RWPE1 (cell line): ENCODE measurements at regions not wholly inside any gene's neighbourhood (a gene's known extent, or its start where the extent isn't known, plus 50 kb on each side); places are given as distances from the start of the nearest gene placed in this dataset.

Source experiments
- CTCF ChIA-PET: fragments of 350-600 bp; sonication (Branson Sonifier 250); formaldehyde crosslinking; extraction: SDS; loops from one replicate; lab custom pipeline; 2021; lab: Yijun Ruan, JAX
- POLR2A ChIA-PET: fragments of 400-600 bp; formaldehyde crosslinking; extraction: SDS; loops from one replicate; lab custom pipeline; 2020; ENCODE audit warnings: antibody characterized with exemption; ENCODE audit not compliant: low non-redundant PET; lab: Yijun Ruan, JAX
- DNase-seq: peaks from one replicate; pipeline ENCODE4 v3.0.0; 2012; ENCODE audit warnings: low spot score
- H3K27ac ChIP-seq: fragments of 450-650 bp; 2 replicates; pipeline ENCODE4 v1.5.1; 2017
- CTCF ChIP-seq: fragments of 450-650 bp; conservative IDR thresholded peaks from 2 replicates; pipeline ENCODE4 v1.5.1; 2017; ENCODE audit warnings: low read depth, mild to moderate bottlenecking

GRCh38 chr5:4907571-4907970, 232.6 kb upstream of the ADAMTS16 start:
- no peak overlapping the region for H3K27ac ChIP-seq
- POLR2A ChIA-PET = no interaction called here
- CTCF ChIA-PET = no interaction called here
- DNase-seq = no peak
- no peak for TF ChIP-seq CTCF

GRCh38 chr5:4909086-4909485, 231.0 kb upstream of the ADAMTS16 start:
- CTCF ChIA-PET = no interaction called here
- POLR2A ChIA-PET = no interaction called here
- no peak overlapping the region for H3K27ac ChIP-seq
- no peak for DNase-seq
- no peak for TF ChIP-seq CTCF

- no peak for TF ChIP-seq CTCF
- POLR2A ChIA-PET = no interaction called here
- CTCF ChIA-PET = no interaction called here
These were observed 228.3 kb upstream of the ADAMTS16 start for GRCh38 chr5:4911646-4912403.

GRCh38 chr5:4921929-4922328, 218.2 kb upstream of the ADAMTS16 start:
- DNase-seq = no peak
- CTCF ChIA-PET = no interaction called here
- POLR2A ChIA-PET = no interaction called here
- no peak overlapping the region for H3K27ac ChIP-seq
- no peak for TF ChIP-seq CTCF

More at GRCh38 chr5:4911646-4912403, 228.3 kb upstream of the ADAMTS16 start:
- DNase-seq = no peak
- H3K27ac ChIP-seq = no peak overlapping the region

- no peak for DNase-seq
- no peak overlapping the region for H3K27ac ChIP-seq
- CTCF ChIA-PET = no interaction called here
- TF ChIP-seq CTCF = no peak
- POLR2A ChIA-PET = no interaction called here
These were observed 215.6 kb upstream of the ADAMTS16 start for GRCh38 chr5:4924577-4924976.

- no peak for DNase-seq
- no peak for TF ChIP-seq CTCF
- ChIA-PET POLR2A (no interaction called here), CTCF (no interaction called here)
- H3K27ac ChIP-seq = no peak overlapping the region
These were observed 213.0 kb upstream of the ADAMTS16 start for GRCh38 chr5:4927097-4927496.
